Fibroblast of lung (primary cell): ENCODE measurements at regions not wholly inside any gene's neighbourhood (a gene's known extent, or its start where the extent isn't known, plus 50 kb on each side); places are given as distances from the start of the nearest gene placed in this dataset.

Source experiments
- DNase-seq, 2 donors: peaks; one replicate each; pipeline versions ENCODE4 v3.0.0 to v3.0.0-alpha.2; 2010; ENCODE audit warnings: low read depth in 2 of 2
- H2AFZ ChIP-seq: 2 replicates; pipeline ENCODE4 v1.5.1; 2012; ENCODE audit warnings: low read length, control low read depth, inconsistent platforms
- H3K27ac ChIP-seq: 2 replicates; pipeline ENCODE4 v1.5.1; 2011; ENCODE audit warnings: low read length, control low read depth; ENCODE audit not compliant: insufficient read depth
- H3K27me3 ChIP-seq: 2 replicates; pipeline ENCODE4 v1.5.1; 2011; ENCODE audit warnings: mild to moderate bottlenecking, low read length; ENCODE audit not compliant: control insufficient read depth, insufficient read depth
- H3K36me3 ChIP-seq: 2 replicates; pipeline ENCODE4 v1.5.1; 2011; ENCODE audit warnings: low read length; ENCODE audit not compliant: control insufficient read depth, insufficient read depth
- H3K4me1 ChIP-seq: 2 replicates; pipeline ENCODE4 v1.5.1; 2011; ENCODE audit warnings: low read length; ENCODE audit not compliant: control insufficient read depth, insufficient read depth; ENCODE audit errors: extremely low read depth
- H3K4me2 ChIP-seq: 2 replicates; pipeline ENCODE4 v1.5.1; 2011; ENCODE audit warnings: low read length, control low read depth; ENCODE audit not compliant: insufficient read depth; ENCODE audit errors: extremely low read depth
- H3K4me3 ChIP-seq, 4 experiments: fragments of 200-600 bp in 1 of 4; sonication (generic) in 1 of 4; replicated peaks in 1 of 4; 2 replicates each; pipeline ENCODE4 v1.5.1; 2011 to 2016; ENCODE audit warnings: low read length in 4 of 4, low read depth in 3 of 4, mild to moderate bottlenecking in 3 of 4, control low read depth in 2 of 4, inconsistent platforms in 1 of 4, mixed read lengths in 1 of 4; ENCODE audit not compliant: insufficient read depth in 1 of 4; ENCODE audit errors: control extremely low read depth in 1 of 4
- H3K79me2 ChIP-seq: 2 replicates; pipeline ENCODE4 v1.5.1; 2012; ENCODE audit warnings: mild to moderate bottlenecking, low read length, inconsistent platforms; ENCODE audit not compliant: control insufficient read depth, insufficient read depth
- H3K9ac ChIP-seq: 2 replicates; pipeline ENCODE4 v1.5.1; 2011; ENCODE audit warnings: mild to moderate bottlenecking, low read length, control low read depth; ENCODE audit not compliant: insufficient read depth
- H3K9me3 ChIP-seq: 2 replicates; pipeline ENCODE4 v1.5.1; 2012; ENCODE audit warnings: low read depth, low read length; ENCODE audit not compliant: control insufficient read depth, insufficient read depth
- H4K20me1 ChIP-seq: 2 replicates; pipeline ENCODE4 v1.5.1; 2011; ENCODE audit warnings: low read length; ENCODE audit not compliant: control insufficient read depth, insufficient read depth; ENCODE audit errors: extremely low read depth
- CTCF ChIP-seq, 2 donors: IDR thresholded peaks in 1 of 2; conservative IDR thresholded peaks in 1 of 2; 1 replicate in 1 of 2; 2 replicates in 1 of 2; pipeline ENCODE4 v1.5.1; 2011 to 2012; ENCODE audit warnings: low read length in 2 of 2, control low read depth in 1 of 2, inconsistent platforms in 1 of 2, low read depth in 1 of 2, mild to moderate bottlenecking in 1 of 2
- EZH2 ChIP-seq: IDR thresholded peaks from 2 replicates; pipeline ENCODE4 v1.5.1; 2012; ENCODE audit warnings: low read length, control low read depth, mild to moderate bottlenecking; ENCODE audit errors: missing control alignments

GRCh38 chrX:99663136-99663535 lies 746.9 kb downstream of the PCDH19 start:
- Histone ChIP-seq H2AFZ (no peak overlapping the region), H3K4me2 (no peak overlapping the region), H3K9me3 (no peaks in the 10 kb centered on the region), H3K36me3 (no peaks in the 10 kb centered on the region), H4K20me1 (no peaks in the 10 kb centered on the region), H3K4me1 (no peaks in the 10 kb centered on the region), H3K27me3 (no peaks in the 10 kb centered on the region), H3K4me3 (no peak overlapping the region), H3K27ac (no peak overlapping the region), H3K79me2 (no peaks in the 10 kb centered on the region), H3K9ac (no peak overlapping the region)
- DNase-seq: no peak
- no peak for TF ChIP-seq EZH2
- TF ChIP-seq CTCF (conservative IDR thresholded peaks at IDR 0.05 in 1 of 2, IDR thresholded peaks at IDR 0.05 in 1 of 2; ENCODE audit: low read depth in 1 of 2, low read length in 2 of 2): no peak

- Histone ChIP-seq H4K20me1 (no peaks in the 10 kb centered on the region), H3K4me1 (no peaks in the 10 kb centered on the region), H3K36me3 (no peaks in the 10 kb centered on the region), H3K9me3 (no peaks in the 10 kb centered on the region), H3K79me2 (no peaks in the 10 kb centered on the region), H3K4me3 (no peak overlapping the region), H3K27ac (no peak overlapping the region), H3K4me2 (no peak overlapping the region), H2AFZ (no peak overlapping the region), H3K9ac (no peak overlapping the region), H3K27me3 (no peaks in the 10 kb centered on the region)
- no peak for TF ChIP-seq CTCF (conservative IDR thresholded peaks at IDR 0.05 in 1 of 2, IDR thresholded peaks at IDR 0.05 in 1 of 2; ENCODE audit: low read depth in 1 of 2, low read length in 2 of 2)
- TF ChIP-seq EZH2: no peak
- no peak for DNase-seq
Observed at GRCh38 chrX:99654188-99654587, 755.9 kb downstream of the PCDH19 start.

- Histone ChIP-seq H3K4me3 (no peak overlapping the region), H2AFZ (no peak overlapping the region), H3K27ac (no peak overlapping the region), H4K20me1 (no peaks in the 10 kb centered on the region), H3K79me2 (no peaks in the 10 kb centered on the region), H3K4me2 (no peak overlapping the region), H3K4me1 (no peaks in the 10 kb centered on the region), H3K27me3 (no peaks in the 10 kb centered on the region), H3K9me3 (no peaks in the 10 kb centered on the region), H3K9ac (no peak overlapping the region), H3K36me3 (no peaks in the 10 kb centered on the region)
- no peak for DNase-seq
- TF ChIP-seq CTCF (conservative IDR thresholded peaks at IDR 0.05 in 1 of 2, IDR thresholded peaks at IDR 0.05 in 1 of 2; ENCODE audit: low read depth in 1 of 2, low read length in 2 of 2) (no peak), EZH2 (no peak)
Observed at GRCh38 chrX:99653352-99653751, 756.7 kb downstream of the PCDH19 start.
